Thyroid gland (tissue), 4 donors: ENCODE measurements at regions not wholly inside any gene's neighbourhood (a gene's known extent, or its start where the extent isn't known, plus 50 kb on each side); places are given as distances from the start of the nearest gene placed in this dataset.
"Not testable (repeated sequence)": the region's sequence is repeated elsewhere in the genome, so short reads cannot be mapped to it uniquely, and the experiment has no call there.

Experiments used
- DNase-seq, 2 donors: peaks; one replicate each; pipeline ENCODE4 v3.0.0-alpha.2; 2019
- H3K27ac ChIP-seq, 3 donors: fragments of 200-600 bp; sonication (generic); 1 replicate in 2 of 3; 2 replicates in 1 of 3; pipeline ENCODE4 v1.5.1; 2016 to 2019; ENCODE audit warnings: mild to moderate bottlenecking in 1 of 3, moderate library complexity in 1 of 3
- H3K27me3 ChIP-seq: fragments of 200-600 bp; sonication (generic); one replicate; pipeline ENCODE4 v1.5.1; 2019
- H3K36me3 ChIP-seq, 2 donors: fragments of 200-600 bp; sonication (generic); one replicate each; pipeline ENCODE4 v1.5.1; 2016 to 2019
- H3K4me1 ChIP-seq, 2 donors: fragments of 200-600 bp; sonication (generic); one replicate each; pipeline ENCODE4 v1.5.1; 2017 to 2019
- H3K4me3 ChIP-seq, 3 donors: fragments of 200-600 bp; sonication (generic); replicated peaks in 1 of 3; 1 replicate in 2 of 3; 2 replicates in 1 of 3; pipeline ENCODE4 v1.5.1; 2016; ENCODE audit warnings: mild to moderate bottlenecking in 1 of 3
- H3K9me3 ChIP-seq: fragments of 200-600 bp; sonication (generic); one replicate; pipeline ENCODE4 v1.5.1; 2017
- POLR2A ChIP-seq, 2 donors: fragments of 450-650 bp; IDR thresholded peaks; one replicate each; pipeline ENCODE4 v1.6.1; 2017; ENCODE audit warnings: antibody characterized with exemption in 2 of 2, mild to moderate bottlenecking in 2 of 2, moderate library complexity in 1 of 2
- WGBS, 2 donors: methylation state at CpG; one replicate each; pipeline ENCODE4 v1.1.5; 2017; 5-methylcytosine and 5-hydroxymethylcytosine counted together
- intact Hi-C: fragments of 100-400 bp; cut with DNase I; formaldehyde crosslinking; loops from one replicate; pipeline ENCODE4 v1.15.1; 2023
- TF ChIP-seq, protein P1 (sequence below), 6 experiments: fragments of 200-600 bp in 3 of 6; fragments of 450-650 bp in 3 of 6; sonication (generic) in 3 of 6; IDR thresholded peaks; one replicate each; pipeline ENCODE4 v1.5.1; 2016 to 2019; ENCODE audit warnings: antibody characterized with exemption in 6 of 6, mild to moderate bottlenecking in 2 of 6, inconsistent platforms in 1 of 6, moderate library complexity in 1 of 6

DNA sequence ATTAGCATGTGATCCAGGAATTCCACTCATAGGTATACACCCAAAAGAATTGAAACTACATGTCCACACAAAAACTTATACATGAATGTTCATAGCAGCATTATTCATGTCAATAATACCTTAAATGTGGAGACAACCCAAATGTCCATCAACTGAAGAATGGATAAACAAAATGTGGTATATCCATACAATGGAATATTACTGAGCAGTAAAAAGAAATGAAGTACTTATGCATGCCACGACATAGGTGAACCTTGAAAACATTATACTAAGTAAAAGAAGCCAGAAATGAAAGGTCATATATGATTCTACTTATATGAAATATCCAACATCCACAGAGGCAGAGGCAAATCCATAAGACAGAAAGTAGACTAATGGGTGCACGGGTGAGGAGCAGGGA is 159.9 kb downstream of the UNC5CL start:
- H3K4me3 ChIP-seq, result no peak overlapping the region
- H3K36me3 ChIP-seq, result no peaks in the 10 kb centered on the region
- no peak for TF ChIP-seq POLR2A (IDR thresholded peaks at IDR 0.05)
- TF ChIP-seq, protein P1, sequence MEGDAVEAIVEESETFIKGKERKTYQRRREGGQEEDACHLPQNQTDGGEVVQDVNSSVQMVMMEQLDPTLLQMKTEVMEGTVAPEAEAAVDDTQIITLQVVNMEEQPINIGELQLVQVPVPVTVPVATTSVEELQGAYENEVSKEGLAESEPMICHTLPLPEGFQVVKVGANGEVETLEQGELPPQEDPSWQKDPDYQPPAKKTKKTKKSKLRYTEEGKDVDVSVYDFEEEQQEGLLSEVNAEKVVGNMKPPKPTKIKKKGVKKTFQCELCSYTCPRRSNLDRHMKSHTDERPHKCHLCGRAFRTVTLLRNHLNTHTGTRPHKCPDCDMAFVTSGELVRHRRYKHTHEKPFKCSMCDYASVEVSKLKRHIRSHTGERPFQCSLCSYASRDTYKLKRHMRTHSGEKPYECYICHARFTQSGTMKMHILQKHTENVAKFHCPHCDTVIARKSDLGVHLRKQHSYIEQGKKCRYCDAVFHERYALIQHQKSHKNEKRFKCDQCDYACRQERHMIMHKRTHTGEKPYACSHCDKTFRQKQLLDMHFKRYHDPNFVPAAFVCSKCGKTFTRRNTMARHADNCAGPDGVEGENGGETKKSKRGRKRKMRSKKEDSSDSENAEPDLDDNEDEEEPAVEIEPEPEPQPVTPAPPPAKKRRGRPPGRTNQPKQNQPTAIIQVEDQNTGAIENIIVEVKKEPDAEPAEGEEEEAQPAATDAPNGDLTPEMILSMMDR (IDR thresholded peaks at IDR 0.05), result no peak
- intact Hi-C loops, result no loop called here
- H3K4me1 ChIP-seq, result no peaks in the 10 kb centered on the region
- no peaks in the 10 kb centered on the region for H3K27me3 ChIP-seq
- no peak for DNase-seq
- 94 to 96% methylated on average over 2 of the region's 2 CpGs for WGBS, 2 donors
- no peaks in the 10 kb centered on the region for H3K9me3 ChIP-seq
- H3K27ac ChIP-seq, result no peak overlapping the region

DNA sequence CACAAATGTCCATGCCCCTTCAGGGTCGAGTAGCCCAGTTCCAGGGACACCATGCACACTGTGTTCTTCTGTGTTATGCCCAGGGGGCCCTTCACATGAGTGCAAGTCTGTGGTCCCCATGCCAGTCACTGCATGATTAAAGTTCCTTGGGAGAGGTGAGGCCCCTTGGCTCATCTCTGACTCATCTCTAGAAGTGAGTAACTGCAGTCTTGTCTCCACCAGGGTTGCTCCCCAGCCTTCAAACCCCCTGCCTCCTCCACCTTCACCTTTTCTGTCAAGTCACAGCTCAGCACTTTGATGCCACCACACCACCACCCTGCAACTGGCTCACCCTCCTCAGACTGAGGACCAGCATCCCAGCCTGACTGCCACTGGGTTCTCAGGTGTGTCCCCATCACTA is 161.7 kb downstream of the UNC5CL start:
- DNase-seq, result no peak
- Histone ChIP-seq H3K36me3 (no peaks in the 10 kb centered on the region), H3K4me3 (no peak overlapping the region), H3K27me3 (no peaks in the 10 kb centered on the region), H3K27ac (no peak overlapping the region), H3K4me1 (no peaks in the 10 kb centered on the region), H3K9me3 (no peaks in the 10 kb centered on the region)
- 75% methylated on average over 1 of the region's 1 CpG for WGBS, 2 donors
- intact Hi-C loops, result no loop called here
- no peak for TF ChIP-seq POLR2A (IDR thresholded peaks at IDR 0.05)
- TF ChIP-seq, protein P1 (IDR thresholded peaks at IDR 0.05), result no peak

DNA sequence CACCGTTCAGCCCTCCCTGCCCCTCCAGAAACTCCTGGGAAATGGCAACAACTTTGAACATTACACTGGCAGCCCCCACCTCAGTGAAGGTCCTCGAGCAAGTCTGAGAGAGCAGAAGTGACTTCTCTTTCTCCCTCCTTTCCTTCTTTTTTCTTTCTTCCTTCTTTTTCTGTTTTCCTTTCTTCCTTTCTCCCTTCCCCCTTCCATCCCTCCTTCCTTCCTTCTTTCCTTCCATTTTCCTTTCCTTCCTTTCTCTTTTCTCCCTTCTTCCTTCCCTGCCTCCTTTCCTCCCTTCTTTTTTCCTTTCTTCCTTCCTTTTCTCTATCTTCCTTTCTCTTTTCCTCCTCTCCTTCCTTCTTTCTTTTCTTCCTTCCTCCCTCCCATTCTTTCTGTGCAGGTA is 162.7 kb downstream of the UNC5CL start:
- TF ChIP-seq POLR2A (IDR thresholded peaks at IDR 0.05), result no peak
- TF ChIP-seq, protein P1 (IDR thresholded peaks at IDR 0.05), result no peak
- intact Hi-C loops, result no loop called here
- H3K4me1 ChIP-seq, result no peaks in the 10 kb centered on the region
- H3K27ac ChIP-seq, result no peak overlapping the region
- no peaks in the 10 kb centered on the region for H3K36me3 ChIP-seq
- no peak overlapping the region for H3K4me3 ChIP-seq
- WGBS, 2 donors, result 56 to 61% methylated on average over 2 of the region's 2 CpGs
- no peaks in the 10 kb centered on the region for H3K27me3 ChIP-seq
- DNase-seq, result no peak
- no peaks in the 10 kb centered on the region for H3K9me3 ChIP-seq

DNA sequence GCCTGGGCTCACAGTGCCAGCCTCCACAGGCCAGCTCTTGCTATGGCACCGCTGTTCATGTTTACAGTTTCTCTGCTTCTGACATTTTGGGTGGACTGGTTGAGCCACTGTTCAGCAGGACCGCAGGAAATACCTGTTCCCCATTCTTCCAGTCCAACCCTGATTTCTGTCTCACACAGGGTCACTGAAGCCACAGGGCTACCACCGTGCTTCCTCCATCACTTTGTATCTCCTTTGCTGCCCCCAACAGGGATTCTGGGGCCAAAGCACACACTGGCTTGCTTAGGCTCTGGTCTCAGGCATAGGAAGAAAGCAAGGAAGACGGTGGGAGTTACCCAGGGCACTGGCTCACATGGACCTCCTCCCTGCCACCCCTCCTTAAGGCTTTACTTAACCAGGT is 164.5 kb downstream of the UNC5CL start:
- Histone ChIP-seq H3K9me3 (no peaks in the 10 kb centered on the region), H3K4me1 (no peaks in the 10 kb centered on the region), H3K36me3 (no peaks in the 10 kb centered on the region), H3K27ac (no peak overlapping the region), H3K4me3 (no peak overlapping the region), H3K27me3 (no peaks in the 10 kb centered on the region)
- WGBS, 2 donors, result 51 to 58% methylated on average over 4 of the region's 4 CpGs
- no peak for DNase-seq
- TF ChIP-seq, protein P1 (IDR thresholded peaks at IDR 0.05), result no peak
- intact Hi-C loops, result no loop called here

DNA sequence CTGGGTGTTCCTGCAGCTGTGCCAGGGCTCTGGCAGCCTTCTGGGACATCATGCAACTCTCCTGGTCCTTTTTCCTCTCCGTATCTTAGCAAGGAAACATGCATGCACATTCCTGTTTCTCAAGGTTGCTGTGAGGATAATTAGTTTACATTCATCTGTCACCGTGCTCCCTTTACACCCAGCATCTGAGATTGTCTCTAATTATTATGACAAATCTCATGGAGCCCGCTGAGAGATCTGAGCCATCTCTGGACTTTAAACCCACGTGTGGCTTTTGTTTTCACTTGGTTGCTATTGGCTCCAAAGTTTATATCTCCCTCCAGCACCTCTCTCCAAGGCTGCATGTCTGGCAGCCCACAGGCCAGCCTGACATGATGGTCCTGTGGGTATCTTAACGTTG is 167.6 kb downstream of the UNC5CL start:
- no peak for TF ChIP-seq POLR2A (IDR thresholded peaks at IDR 0.05)
- TF ChIP-seq, protein P1 (IDR thresholded peaks at IDR 0.05), result no peak
- no peak overlapping the region for H3K4me3 ChIP-seq
- no peak overlapping the region for H3K27ac ChIP-seq
- intact Hi-C loops, result no loop called here
- H3K9me3 ChIP-seq, result no peaks in the 10 kb centered on the region
- H3K36me3 ChIP-seq, result no peaks in the 10 kb centered on the region
- no peaks in the 10 kb centered on the region for H3K4me1 ChIP-seq
- H3K27me3 ChIP-seq, result no peaks in the 10 kb centered on the region
- DNase-seq, result no peak
- 60 to 80% methylated on average over 5 of the region's 5 CpGs for WGBS, 2 donors

DNA sequence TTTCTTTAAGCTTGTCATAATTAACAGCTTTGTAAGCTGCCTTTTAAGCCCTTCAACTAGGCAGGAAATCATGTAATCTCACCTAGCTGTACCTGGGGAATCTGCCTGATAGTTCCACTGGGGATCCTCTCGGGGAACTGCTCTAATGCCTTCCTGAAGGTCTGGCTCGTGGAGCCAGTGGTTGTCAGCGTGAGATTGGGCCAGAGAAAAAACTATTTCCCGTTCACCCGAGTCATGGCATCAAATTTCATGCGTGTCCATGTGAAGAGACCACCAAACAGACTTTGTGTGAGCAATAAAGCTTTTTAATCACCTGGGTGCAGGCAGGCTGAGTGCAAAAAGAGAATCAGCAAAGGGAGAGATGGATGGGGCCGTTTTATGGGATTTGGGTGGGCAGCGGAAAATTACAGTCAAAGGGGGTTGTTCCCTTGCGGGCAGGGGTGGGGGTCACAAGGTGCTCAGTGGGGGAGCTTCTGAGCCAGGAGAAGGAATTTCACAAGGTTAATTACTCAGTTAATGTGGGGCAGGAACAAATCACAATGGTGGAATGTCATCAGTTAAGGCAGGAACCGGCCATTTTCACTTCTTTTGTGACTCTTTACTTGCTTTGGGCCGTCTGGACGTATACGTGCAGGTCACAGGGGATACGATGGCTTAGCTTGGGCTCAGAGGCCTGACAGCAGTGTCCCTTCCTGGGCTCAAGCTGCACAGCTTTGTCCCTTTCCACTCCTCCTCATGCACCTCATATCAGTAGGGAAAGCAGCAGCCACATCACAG is 170.7 kb downstream of the UNC5CL start:
- intact Hi-C loops, H3K36me3 ChIP-seq, H3K4me3 ChIP-seq, H3K27me3 ChIP-seq, H3K4me1 ChIP-seq, H3K27ac ChIP-seq, DNase-seq, H3K9me3 ChIP-seq: not testable (repeated sequence)
- WGBS, 2 donors, result 69 to 78% methylated on average over 14 of the region's 14 CpGs

DNA sequence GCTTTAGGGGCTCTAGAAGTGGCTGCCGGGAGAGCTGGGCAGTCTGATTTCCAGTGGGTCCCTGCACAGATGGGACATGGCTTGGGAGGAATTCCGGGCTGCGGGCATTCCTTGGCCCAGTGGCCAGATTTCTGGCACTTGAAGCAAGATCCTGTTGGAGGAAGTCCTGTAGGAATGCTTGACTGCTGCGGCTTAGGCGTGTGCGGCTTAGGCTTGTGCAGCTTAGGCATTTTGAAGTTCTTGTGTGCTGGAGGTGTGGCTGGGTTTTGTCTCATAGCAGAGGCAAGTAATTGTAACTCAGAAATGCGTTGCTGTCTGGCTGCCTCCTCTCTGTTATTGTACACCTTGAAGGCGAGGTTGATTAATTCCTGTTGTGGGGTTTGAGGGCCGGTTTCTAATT is 171.5 kb downstream of the UNC5CL start:
- H3K27ac ChIP-seq, H3K9me3 ChIP-seq, H3K4me3 ChIP-seq, H3K36me3 ChIP-seq, H3K27me3 ChIP-seq, DNase-seq, H3K4me1 ChIP-seq, intact Hi-C loops: not testable (repeated sequence)
- WGBS, 2 donors, result 74 to 81% methylated on average over 8 to 9 of the region's 9 CpGs

DNA sequence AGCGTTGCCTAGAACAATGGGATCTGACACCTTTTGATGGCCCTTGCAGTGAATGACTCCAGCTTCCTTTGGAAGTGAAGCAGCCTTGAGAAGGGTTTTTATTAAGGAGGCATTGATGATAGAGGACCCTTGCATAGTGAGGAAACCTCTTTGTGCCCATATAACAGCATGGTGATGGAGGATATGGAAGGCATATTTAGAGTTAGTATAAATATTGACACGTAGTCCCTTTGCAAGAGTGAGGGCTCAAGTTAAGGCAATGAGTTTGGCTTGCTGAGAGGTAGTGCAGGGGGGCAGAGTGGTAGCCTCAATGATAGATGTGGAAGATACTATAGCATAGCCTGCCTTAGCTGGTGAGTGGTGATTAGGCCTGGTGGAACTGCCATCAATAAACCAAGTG is 173.8 kb downstream of the UNC5CL start:
- H3K27ac ChIP-seq, H3K36me3 ChIP-seq, H3K27me3 ChIP-seq, DNase-seq, H3K4me1 ChIP-seq, H3K9me3 ChIP-seq, intact Hi-C loops, H3K4me3 ChIP-seq: not testable (repeated sequence)
- 84 to 89% methylated on average over 2 of the region's 2 CpGs for WGBS, 2 donors
